RPMI8226 (cell line): ENCODE measurements at regions not wholly inside any gene's neighbourhood (a gene's known extent, or its start where the extent isn't known, plus 50 kb on each side); places are given as distances from the start of the nearest gene placed in this dataset.

Experiments used
- DNase-seq: peaks from one replicate; pipeline ENCODE4 v3.0.0-alpha.2; 2015

GRCh38 chr9:81242866-81243265 lies 446.5 kb downstream of the TLE1 start:
- no peak for DNase-seq

GRCh38 chr9:81239388-81239787 lies 450.0 kb downstream of the TLE1 start:
- no peak for DNase-seq

- DNase-seq, result no peak
Observed at GRCh38 chr9:81237565-81238231, 451.6 kb downstream of the TLE1 start.

- no peak for DNase-seq
Observed at GRCh38 chr9:81234924-81235610, 454.3 kb downstream of the TLE1 start.

DNA sequence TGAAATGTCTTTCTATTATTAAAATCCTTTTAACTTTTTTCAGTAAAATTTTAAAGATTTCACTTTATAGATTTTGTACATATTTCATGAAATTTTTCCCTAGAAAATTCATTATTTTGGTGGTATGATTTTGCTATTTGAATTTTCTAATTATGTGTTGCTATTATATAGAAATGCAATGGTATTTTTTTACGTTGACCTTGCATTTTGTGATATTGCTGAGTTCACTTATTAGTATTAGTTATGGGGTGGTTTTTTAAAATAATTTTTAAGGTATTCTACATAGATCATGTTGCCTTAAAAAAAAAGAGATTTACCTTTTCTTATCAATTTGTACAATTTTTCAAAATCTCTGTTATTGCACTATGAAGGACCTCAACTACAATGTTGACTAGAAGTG lies 458.3 kb downstream of the TLE1 start:
- no peak for DNase-seq

DNA sequence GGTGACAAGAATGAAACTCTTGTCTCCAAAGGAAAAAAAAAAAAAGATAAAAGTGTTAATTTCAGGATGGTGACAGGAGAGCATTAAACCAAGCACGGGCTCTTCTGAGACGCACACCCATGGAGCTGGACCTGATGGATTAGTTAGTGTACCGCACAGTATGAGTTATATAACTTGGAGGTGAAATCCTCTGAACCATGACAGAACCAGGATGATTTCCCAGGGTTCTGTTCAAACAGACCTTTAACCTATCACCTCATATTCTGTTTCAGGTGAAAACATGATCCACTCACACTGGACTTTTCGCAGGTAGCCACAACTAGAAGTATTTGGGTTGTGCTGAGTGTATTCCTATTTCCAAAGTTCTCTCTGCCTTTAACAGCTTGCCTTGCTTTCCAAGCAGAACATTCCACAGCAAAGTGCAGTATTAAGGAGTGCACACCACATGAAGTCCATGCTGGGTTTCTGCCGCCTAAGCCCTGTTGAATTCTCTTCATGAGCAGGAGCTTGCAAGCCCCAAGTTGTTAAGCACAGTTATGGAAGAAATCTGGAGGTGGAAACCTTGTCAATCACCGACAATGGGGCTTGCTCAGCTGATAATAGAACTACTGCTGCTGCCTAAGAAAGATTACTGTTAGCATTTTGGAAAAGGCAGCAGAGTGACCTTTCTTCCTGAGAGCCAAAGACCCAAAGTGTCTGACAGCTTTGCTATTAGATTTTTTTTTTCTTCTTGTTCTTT lies 461.7 kb downstream of the TLE1 start:
- DNase-seq, result no peak

GRCh38 chr9:81225596-81225995 lies 463.8 kb downstream of the TLE1 start:
- DNase-seq, result no peak

GRCh38 chr9:81224166-81225081 lies 464.9 kb downstream of the TLE1 start:
- DNase-seq, result no peak

DNA sequence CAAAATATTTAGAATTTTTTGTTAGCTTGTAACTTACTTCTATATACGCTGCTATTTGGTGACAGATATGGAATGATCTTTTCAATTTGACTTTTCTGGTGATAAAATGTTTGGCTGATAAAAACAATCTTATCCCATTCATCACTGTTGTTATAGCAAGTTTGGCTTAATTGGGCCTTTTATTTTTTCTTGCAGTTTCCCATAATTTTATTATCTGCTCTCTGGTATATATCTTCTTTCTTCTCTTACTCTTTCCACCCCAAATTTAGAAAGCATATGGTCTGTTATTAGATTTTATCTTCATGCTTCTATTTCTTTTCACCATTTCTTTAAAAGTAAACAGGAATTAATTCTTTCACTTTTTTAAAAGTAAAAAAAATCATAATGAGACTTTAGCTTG lies 474.4 kb downstream of the TLE1 start:
- no peak for DNase-seq

GRCh38 chr9:81213456-81213855 lies 475.9 kb downstream of the TLE1 start:
- no peak for DNase-seq

DNA sequence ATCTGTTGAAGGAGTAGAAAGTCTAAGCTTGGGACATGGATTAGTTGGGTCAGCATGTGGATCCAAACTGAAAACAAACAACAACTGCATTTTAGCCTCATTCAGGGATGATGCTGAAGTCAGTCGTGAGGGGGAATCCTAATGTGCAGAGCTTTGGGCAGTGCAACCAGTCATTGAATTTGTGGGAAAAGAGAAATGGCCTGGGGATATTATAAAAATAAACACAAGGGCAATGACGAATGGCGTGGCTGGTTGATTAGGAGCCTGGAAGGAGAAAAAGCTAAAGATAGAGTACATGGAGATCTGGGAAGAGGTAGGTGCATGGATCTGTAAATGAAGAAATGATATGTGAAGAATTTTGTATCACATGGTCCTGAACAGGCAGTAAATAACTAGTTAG lies 477.6 kb downstream of the TLE1 start:
- no peak for DNase-seq

DNA sequence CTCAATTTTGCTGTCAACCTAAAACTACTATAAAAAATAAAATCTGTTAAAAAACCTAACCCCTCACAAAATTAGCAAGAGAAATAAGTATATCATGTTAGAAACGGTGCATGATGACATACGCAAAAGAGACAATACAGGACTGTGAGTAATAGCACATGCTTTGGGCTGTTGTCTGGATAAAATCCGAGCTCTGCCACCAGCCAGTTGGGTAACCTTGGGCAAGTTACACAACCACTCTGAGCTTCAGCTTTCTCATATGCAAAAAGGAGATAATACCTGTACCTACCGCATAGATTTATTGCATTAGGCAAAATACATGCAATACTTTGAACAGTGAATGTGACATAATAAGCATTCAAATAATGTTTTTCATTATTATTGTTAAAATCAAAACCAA lies 481.7 kb downstream of the TLE1 start:
- no peak for DNase-seq

GRCh38 chr9:81202292-81202691 lies 487.1 kb downstream of the TLE1 start:
- no peak for DNase-seq

- DNase-seq, result no peak
Observed at GRCh38 chr9:81195206-81195605, 494.1 kb downstream of the TLE1 start.

- DNase-seq, result no peak
Observed at GRCh38 chr9:81193362-81194339, 495.7 kb downstream of the TLE1 start.

DNA sequence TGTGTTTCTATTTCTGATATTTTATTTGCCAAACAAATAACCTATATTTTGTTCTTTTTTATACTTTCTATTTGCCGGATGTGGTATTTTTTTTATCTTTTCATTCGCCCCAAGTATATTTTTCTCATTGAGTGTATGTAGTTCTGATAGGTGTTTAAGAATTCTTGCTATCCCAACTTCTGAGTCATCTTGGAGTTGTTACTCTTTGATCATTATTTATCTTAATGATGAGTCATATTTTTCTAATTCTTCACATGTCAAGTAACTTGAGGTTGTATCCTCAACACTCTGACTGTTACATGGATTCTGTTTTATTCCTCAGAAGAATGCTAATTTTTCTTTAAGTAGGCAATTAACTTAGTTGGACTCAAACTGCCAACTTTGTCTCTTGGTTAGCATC lies 498.1 kb downstream of the TLE1 start:
- DNase-seq, result no peak

DNA sequence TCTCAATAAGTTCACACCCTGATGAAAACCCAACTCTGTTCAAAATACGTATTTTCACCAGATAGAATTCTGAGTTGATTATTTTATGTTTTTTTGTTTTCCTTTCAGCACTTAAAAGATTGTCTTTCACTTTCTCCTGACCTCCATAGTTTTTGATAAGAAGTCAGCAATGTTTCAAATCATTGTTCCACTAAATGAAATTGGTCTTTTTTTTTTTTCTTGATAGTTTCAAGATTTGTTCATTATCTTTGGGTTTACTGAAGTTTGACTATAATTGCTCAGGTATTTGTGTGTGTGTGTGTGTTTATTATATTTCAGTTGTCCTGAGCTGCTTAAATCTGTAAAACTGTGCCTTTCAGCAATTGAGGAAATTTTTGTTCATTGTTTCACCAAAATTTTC lies 498.7 kb downstream of the TLE1 start:
- DNase-seq, result no peak

GRCh38 chr9:81183761-81184160 lies 505.6 kb downstream of the TLE1 start:
- no peak for DNase-seq

DNA sequence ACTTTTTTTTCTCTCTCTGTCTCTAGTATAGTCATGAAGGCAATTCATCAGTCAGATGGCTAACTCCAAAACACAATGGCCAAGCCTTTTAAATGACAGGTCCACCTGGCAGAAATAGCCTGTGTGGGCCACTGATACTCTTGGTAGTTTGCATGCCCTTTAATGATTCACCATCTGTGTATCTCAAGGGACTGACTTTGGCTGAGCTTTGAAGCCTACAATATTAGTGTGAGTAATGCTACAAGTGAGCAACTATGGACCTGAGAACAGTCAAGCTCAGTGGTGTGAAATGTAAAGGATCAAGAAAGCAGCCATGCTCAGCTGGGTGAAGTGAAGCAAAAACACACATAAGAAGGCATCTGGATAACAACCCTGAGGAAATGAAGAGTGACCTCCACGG lies 506.9 kb downstream of the TLE1 start:
- DNase-seq, result no peak

- DNase-seq, result no peak
Observed at GRCh38 chr9:81174023-81174422, 515.3 kb downstream of the TLE1 start.

DNA sequence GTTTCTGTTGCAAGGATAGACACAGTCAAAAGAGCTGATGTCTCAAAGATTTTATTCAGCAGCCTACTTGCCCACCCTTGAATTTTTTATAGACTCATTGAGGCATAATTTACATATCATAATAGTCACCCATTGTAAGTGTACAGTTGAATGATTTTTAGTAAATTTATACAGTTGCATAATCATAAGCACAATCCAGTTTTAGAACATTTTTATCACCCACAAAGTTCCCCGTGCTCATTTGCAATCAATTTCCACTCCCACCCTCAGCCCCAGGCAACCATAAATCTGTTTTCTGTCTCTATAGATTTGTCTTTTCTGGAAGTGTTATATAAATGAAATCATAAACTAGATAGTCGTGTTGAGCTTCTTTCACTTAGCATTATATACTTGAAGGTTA lies 517.7 kb downstream of the TLE1 start:
- no peak for DNase-seq

DNA sequence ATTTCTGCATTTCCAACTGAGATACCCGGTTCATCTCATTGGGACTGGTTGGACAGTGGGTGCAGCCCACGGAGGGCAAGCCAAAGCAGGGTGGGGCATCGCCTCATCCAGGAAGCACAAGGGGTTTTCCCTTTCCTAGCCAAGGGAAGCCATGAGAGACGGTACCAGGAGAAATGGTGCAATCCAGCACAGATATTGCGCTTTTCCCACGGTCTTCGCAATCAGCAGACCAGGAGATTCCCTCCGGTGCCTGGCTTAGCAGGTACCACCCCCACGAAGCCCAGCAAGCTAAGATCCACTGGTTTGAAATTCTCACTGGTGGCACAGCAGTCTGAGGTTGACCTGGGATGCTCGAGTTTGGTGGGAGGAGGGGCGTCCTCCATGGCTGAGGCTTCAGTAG lies 527.0 kb downstream of the TLE1 start:
- DNase-seq, result no peak
